ENCODE measurements at regions not wholly inside any gene's neighbourhood (a gene's known extent, or its start where the extent isn't known, plus 50 kb on each side); places are given as distances from the start of the nearest gene placed in this dataset.

DNA sequence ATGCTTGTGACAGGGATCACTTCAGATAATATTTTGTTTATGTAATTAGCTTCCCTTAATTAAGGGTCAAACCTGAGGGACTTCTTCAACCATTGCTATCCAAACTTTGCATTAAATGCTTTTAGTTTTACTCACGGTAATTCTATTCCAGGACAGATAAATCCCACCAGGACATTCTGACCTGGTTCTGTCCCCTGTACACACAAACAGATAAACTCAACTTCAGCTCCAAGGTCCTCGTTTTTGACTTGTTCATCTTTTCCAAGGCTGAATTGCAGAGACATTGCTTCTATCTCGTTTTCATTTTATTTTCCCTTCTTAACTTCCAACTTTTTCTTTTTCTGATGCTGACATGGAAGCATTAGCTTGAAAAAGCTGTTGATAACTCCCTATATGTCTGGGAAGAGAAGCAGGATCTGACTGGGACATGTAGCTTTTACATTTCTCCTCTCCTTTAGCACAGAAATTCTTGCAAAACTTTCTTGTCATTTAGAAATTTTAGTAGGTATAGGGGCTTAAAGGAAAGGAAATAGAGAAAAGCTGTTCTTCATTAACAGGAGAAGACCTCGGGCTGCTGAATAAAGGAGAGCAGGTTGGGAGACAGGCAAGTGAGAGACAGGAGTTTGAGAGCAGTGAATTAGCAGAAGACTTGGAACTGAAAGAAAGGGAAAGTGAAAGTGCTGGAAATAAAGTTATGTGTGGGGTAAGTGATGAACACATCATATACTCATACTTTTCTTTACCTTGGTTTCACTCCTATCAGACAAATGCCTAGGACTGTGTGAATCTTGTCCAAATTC lies 231.7 kb upstream of the B3GALT2 start:
- no peak for DNase-seq
- H3K27me3 Mint-ChIP-seq (ENCODE audit: unreplicated experiment) = no peaks in the 10 kb centered on the region
- peaks cover 4% of the 10 kb centered on the region for H3K9me3 Mint-ChIP-seq (ENCODE audit: unreplicated experiment)
- no peak overlapping the region for H3K27ac Mint-ChIP-seq (ENCODE audit: unreplicated experiment)
- H3K4me1 Mint-ChIP-seq (ENCODE audit: low read depth, unreplicated experiment) = no peaks in the 10 kb centered on the region
- no peak overlapping the region for H3K4me3 Mint-ChIP-seq (ENCODE audit: unreplicated experiment)
- TF ChIP-seq, protein P1, sequence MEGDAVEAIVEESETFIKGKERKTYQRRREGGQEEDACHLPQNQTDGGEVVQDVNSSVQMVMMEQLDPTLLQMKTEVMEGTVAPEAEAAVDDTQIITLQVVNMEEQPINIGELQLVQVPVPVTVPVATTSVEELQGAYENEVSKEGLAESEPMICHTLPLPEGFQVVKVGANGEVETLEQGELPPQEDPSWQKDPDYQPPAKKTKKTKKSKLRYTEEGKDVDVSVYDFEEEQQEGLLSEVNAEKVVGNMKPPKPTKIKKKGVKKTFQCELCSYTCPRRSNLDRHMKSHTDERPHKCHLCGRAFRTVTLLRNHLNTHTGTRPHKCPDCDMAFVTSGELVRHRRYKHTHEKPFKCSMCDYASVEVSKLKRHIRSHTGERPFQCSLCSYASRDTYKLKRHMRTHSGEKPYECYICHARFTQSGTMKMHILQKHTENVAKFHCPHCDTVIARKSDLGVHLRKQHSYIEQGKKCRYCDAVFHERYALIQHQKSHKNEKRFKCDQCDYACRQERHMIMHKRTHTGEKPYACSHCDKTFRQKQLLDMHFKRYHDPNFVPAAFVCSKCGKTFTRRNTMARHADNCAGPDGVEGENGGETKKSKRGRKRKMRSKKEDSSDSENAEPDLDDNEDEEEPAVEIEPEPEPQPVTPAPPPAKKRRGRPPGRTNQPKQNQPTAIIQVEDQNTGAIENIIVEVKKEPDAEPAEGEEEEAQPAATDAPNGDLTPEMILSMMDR (IDR thresholded peaks at IDR 0.05; ENCODE audit: partially characterized antibody, unreplicated experiment) = no peak
- no peaks in the 10 kb centered on the region for H3K36me3 Mint-ChIP-seq (ENCODE audit: unreplicated experiment)

DNA sequence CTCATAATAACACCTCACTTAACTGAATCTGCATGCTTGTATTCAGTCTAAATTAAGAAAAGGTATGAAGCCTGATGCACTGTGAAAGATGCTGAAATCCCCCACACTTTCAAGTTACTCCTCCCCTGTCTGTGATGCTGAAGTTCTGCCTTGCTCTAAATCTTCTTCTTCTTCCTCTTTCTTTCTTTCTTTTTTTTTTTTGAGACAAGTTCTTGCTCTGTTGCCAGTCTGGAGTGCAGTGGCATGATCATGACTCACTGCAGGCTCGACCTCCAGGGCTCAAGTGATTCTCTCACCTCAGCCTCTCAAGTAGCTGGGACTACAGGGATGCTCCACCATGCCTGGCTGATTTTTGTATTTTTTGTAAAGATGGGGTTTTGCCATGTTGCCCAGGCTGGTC lies 231.0 kb upstream of the B3GALT2 start:
- Mint-ChIP-seq H3K9me3 (ENCODE audit: unreplicated experiment) (peaks cover 4% of the 10 kb centered on the region), H3K36me3 (ENCODE audit: unreplicated experiment) (no peaks in the 10 kb centered on the region), H3K27ac (ENCODE audit: unreplicated experiment) (no peak overlapping the region), H3K4me3 (ENCODE audit: unreplicated experiment) (no peak overlapping the region), H3K27me3 (ENCODE audit: unreplicated experiment) (no peaks in the 10 kb centered on the region), H3K4me1 (ENCODE audit: low read depth, unreplicated experiment) (no peaks in the 10 kb centered on the region)
- TF ChIP-seq, protein P1 (IDR thresholded peaks at IDR 0.05; ENCODE audit: partially characterized antibody, unreplicated experiment) = no peak
- DNase-seq = no peak

DNA sequence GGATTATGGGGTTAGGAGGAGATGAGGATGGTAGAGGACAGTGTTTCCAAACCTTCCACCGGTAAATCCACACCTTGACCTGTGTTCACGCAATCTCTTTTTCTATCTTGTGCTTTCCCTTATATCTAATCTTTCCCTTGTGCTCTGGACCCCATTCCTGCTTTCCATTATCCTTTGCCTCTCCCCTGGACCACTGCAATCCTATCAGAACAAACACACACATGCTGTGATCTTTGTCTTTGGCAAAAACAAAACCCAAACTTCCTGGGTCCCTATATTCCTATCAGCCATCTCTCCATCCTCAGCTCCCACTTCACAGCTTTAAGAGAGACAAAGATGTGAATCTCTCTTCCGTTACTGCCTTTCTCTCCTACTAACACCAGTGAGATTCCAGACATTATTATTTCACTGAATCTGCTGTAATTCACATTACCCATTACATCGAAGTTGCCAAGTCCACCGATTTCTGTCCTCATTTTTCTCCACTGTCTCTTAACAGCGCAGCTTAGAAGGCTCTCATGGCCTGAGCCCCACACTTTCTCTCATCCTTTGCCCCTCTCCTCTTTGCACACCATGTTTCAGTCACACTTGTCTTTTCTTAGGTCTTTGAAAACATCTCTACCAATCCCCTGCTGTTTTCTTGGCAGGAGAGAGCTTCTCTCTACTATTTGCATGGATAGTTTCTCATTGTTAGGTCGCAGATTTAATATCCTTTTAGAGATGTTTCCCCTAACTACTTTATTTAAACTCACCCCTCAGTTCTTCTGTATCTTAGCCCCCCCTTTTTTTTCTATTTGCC lies 230.0 kb upstream of the B3GALT2 start:
- H3K27ac Mint-ChIP-seq (ENCODE audit: unreplicated experiment) = no peak overlapping the region
- peaks cover 2% of the 10 kb centered on the region for H3K9me3 Mint-ChIP-seq (ENCODE audit: unreplicated experiment)
- no peak overlapping the region for H3K4me3 Mint-ChIP-seq (ENCODE audit: unreplicated experiment)
- TF ChIP-seq, protein P1 (IDR thresholded peaks at IDR 0.05; ENCODE audit: partially characterized antibody, unreplicated experiment) = no peak
- no peak for DNase-seq
- peaks cover 2% of the 10 kb centered on the region for H3K4me1 Mint-ChIP-seq (ENCODE audit: low read depth, unreplicated experiment)
- no peaks in the 10 kb centered on the region for H3K27me3 Mint-ChIP-seq (ENCODE audit: unreplicated experiment)
- no peaks in the 10 kb centered on the region for H3K36me3 Mint-ChIP-seq (ENCODE audit: unreplicated experiment)

DNA sequence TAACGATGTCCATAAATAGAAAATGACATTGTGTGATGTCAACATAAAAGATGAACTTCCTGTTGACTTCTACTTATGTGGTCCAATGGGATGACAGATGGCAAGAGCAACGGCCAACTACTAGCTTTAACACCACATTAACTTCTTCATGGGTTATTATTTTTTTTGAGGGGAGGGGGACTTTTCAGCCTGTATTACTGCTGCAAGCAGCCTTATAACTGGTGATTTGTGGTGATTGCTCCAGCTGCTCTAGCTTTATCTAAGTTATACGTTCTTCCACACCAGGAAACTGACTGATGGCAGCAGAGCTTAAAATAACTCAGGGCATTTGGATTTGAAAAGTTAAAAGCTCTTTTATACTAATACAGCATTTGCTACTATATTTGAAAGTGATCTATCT lies 228.8 kb upstream of the B3GALT2 start:
- Mint-ChIP-seq H3K4me1 (ENCODE audit: low read depth, unreplicated experiment) (peaks cover 2% of the 10 kb centered on the region), H3K9me3 (ENCODE audit: unreplicated experiment) (peaks cover 1% of the 10 kb centered on the region), H3K4me3 (ENCODE audit: unreplicated experiment) (no peak overlapping the region), H3K27me3 (ENCODE audit: unreplicated experiment) (no peaks in the 10 kb centered on the region), H3K36me3 (ENCODE audit: unreplicated experiment) (no peaks in the 10 kb centered on the region), H3K27ac (ENCODE audit: unreplicated experiment) (no peak overlapping the region)
- TF ChIP-seq, protein P1 (IDR thresholded peaks at IDR 0.05; ENCODE audit: partially characterized antibody, unreplicated experiment) = no peak
- DNase-seq = no peak

DNA sequence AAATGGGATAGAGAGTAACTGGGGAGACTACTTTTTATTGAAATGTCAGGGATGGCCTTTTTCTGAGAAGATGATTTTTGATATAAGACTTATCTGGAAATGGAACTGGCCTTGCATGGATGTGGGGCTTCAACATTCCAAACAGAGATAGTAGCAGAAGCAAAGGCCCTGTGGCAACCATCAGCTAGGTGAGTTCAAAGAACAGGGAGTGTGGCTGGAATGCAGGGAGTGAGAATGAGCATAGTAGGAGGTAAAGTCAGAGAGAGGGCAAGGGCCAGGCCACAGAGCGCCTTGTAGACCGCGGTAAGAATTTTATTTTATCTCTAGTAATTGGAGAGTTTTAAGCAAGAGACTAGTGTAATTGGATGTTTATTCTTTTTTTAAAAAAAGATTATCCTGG lies 227.0 kb upstream of the B3GALT2 start:
- H3K9me3 Mint-ChIP-seq (ENCODE audit: unreplicated experiment) = peaks cover 1% of the 10 kb centered on the region
- no peak for DNase-seq
- no peak overlapping the region for H3K4me3 Mint-ChIP-seq (ENCODE audit: unreplicated experiment)
- peaks cover 2% of the 10 kb centered on the region for H3K4me1 Mint-ChIP-seq (ENCODE audit: low read depth, unreplicated experiment)
- no peaks in the 10 kb centered on the region for H3K36me3 Mint-ChIP-seq (ENCODE audit: unreplicated experiment)
- H3K27me3 Mint-ChIP-seq (ENCODE audit: unreplicated experiment) = no peaks in the 10 kb centered on the region
- no peak overlapping the region for H3K27ac Mint-ChIP-seq (ENCODE audit: unreplicated experiment)
- TF ChIP-seq, protein P1 (IDR thresholded peaks at IDR 0.05; ENCODE audit: partially characterized antibody, unreplicated experiment) = no peak
